GM18507 (cell line): ENCODE measurements at regions not wholly inside any gene's neighbourhood (a gene's known extent, or its start where the extent isn't known, plus 50 kb on each side); places are given as distances from the start of the nearest gene placed in this dataset.

ENCODE experiments used
- DNase-seq: peaks from one replicate; pipeline ENCODE4 v3.0.0; 2011; ENCODE audit warnings: low read depth; ENCODE audit not compliant: insufficient read length; ENCODE audit errors: extremely low spot score
- FAIRE-seq: peaks from 2 replicates; lab custom pipeline; 2011; peaks lifted over from hg19 to GRCh38; lab: Jason Lieb, UNC

- FAIRE-seq: no peak
- DNase-seq: no peak
Observed at GRCh38 chr5:159620853-159621540, 290.7 kb upstream of the IL12B start.

DNA sequence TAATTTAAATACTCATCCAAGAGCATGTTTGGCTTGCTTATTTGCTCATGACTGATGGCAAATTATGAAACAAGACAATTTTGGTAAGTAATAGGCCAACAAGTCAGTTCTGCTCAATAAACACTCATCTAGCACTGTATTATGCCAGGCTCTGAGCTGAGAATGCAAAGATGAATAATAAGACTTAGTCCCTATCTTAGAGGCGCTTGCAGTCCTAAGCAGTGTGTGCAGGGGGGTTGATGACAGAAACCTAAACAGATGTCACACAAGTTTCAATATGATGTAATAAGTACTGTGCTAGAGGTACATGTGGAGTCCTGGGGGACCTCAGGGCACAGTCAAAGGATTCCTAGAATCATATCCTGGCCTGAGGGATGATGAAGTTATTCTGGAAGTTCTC is 287.6 kb upstream of the ADRA1B start:
- DNase-seq (no peak), FAIRE-seq (no peak)

DNA sequence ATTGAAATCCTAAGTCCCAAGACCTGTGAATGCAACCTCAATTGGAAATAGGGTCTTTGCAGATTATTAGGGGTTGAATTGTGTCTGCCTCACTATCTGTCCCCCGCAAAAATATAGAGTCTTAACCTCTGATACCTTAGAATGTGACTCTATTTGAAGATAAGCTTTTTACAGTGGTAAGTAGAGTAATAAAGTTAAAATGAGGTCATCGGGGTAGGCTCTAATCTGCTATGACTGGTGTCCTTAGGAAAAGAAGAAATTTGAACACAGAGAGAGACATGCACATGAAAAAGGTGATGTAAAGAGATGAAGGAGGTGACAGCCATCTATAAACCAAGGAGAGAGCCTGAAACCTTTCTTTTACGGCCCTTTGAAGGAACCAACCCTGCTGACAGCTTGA is 287.1 kb upstream of the ADRA1B start:
- no peak for DNase-seq
- FAIRE-seq: no peak

DNA sequence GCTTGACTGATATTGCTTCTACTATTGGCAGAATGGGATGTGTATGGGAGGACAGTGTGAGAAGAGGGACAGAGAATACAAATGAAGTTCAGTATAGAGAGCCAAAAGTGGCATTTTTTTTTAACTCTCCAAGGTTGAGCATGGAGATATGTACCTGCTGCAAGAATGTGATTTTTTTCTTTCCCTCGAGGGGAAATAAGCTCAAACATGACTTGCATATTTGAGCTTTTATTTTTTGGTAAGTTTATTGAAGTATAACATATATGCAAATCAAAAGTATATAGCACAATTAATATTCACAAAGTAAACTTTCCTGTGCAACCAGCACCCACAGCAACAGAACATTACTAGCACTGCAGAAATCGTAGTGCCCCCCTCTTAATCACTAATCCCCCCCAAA is 285.7 kb upstream of the ADRA1B start:
- DNase-seq: no peak
- FAIRE-seq: no peak

DNA sequence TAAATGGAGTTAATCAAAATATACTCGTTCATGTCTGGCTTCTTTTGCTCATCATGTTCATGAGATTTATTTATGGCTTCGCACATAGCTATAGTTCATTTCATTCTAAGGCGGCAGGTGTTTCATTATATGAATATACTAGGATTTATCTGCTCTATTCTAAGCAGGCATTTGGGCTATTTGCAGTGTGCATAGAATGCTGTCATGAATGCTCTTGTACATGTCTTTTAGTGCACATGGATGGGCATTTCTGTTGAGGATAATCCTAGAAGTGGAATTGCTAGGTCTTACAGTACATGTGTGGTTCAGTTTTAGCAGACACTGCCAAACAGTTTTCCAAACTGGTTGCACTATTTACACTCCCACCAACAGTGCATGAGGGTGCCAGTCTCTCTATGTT is 285.3 kb upstream of the ADRA1B start:
- FAIRE-seq: no peak
- no peak for DNase-seq

- no peak for DNase-seq
- no peak for FAIRE-seq
Observed at GRCh38 chr5:159632866-159633265, 283.4 kb upstream of the ADRA1B start.

DNA sequence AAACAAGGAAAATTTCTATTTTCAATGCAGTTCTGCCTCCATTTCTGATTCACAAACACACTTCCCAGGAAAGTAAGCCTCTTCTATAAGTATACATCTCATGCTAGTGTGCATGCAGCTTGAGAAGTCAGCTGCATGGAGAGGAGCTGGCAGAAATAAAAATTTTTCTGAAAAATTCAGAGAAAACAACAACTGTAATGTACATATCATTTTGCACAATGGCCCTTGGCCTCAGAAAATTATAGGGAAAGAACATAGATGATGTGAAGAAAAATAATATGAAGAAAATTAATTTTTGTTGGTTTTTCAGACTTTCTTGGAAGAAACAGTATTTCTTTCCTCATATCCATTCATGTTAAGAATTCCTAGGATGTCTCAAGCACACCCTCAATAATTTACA is 277.8 kb upstream of the ADRA1B start:
- DNase-seq: no peak
- no peak for FAIRE-seq

DNA sequence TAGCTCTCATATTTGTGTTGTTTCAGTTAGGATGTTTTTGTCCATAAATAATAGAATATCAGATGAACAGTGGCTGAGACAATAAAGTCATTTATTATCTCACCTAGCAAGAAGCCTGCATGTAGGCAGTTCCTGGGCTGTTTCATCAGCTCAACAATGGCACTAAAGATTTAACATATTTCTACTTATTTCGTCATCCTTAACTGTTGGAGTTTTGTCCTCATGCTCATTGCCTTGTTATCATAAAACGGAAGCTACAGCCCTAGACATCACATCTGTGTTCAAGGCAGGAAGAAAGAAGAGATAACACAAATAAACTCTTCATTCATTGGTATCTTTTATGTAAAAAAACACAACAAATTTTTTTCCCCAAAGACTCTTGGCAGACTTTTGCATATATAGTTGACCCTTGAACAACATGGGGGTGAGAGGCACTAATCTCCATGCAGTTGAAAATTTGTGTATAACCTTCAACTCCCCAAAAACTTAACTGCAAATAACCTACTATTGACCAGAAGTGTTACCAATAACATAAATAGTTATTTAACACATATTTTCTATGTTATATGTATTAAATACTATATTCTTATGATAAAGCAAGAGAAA is 277.2 kb upstream of the ADRA1B start:
- no peak for DNase-seq
- FAIRE-seq: no peak

GRCh38 chr5:159639590-159639989 is 276.7 kb upstream of the ADRA1B start:
- FAIRE-seq: no peak
- DNase-seq: no peak

DNA sequence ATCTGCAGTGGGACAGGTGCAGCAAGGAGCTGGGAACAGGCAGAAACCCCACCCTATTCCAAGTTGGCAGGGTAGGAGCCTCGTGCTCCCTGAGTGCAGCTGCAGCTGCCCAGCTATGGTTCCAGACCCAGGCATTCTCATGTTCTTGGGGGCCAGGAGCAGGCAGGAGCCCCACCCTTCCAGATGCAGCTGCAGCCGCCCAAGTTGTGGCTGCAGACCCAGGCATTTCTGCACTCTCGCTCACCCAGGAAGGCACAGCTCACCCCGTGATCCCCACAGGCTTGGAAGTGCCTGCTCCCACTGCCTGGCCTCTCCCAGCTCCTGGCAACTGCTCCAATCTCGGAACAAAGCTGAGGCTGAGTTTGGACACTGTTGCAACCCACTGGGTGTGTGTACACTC is 275.8 kb upstream of the ADRA1B start:
- no peak for FAIRE-seq
- DNase-seq: no peak

GRCh38 chr5:159640921-159641320 is 275.4 kb upstream of the ADRA1B start:
- DNase-seq (no peak), FAIRE-seq (no peak)

GRCh38 chr5:159641371-159642039 is 274.8 kb upstream of the ADRA1B start:
- no peak for FAIRE-seq

DNA sequence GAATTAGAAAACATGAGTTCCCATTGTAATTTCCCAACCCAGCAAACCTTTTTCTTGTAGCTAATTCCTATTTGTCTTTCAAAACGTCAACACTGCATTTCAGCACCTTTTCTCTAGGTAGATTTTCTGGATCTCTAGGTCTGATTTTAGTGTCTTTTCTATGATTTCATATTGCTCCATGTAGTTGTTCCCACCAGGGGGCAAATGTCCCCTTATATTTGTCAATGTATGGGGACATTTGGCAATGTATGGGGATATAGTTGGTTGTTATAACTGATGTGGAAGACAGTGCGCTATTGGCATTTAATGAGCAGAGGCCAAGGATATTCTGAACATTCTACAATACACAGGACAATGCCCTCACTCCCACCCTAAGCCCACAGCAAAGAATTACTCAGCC is 273.9 kb upstream of the ADRA1B start:
- DNase-seq (no peak), FAIRE-seq (no peak)

More at GRCh38 chr5:159641371-159642039, 274.8 kb upstream of the ADRA1B start:
- DNase-seq: no peak

GRCh38 chr5:159644053-159644452 is 272.2 kb upstream of the ADRA1B start:
- DNase-seq: no peak
- no peak for FAIRE-seq

GRCh38 chr5:159645179-159645846 is 271.0 kb upstream of the ADRA1B start:
- no peak for FAIRE-seq

DNA sequence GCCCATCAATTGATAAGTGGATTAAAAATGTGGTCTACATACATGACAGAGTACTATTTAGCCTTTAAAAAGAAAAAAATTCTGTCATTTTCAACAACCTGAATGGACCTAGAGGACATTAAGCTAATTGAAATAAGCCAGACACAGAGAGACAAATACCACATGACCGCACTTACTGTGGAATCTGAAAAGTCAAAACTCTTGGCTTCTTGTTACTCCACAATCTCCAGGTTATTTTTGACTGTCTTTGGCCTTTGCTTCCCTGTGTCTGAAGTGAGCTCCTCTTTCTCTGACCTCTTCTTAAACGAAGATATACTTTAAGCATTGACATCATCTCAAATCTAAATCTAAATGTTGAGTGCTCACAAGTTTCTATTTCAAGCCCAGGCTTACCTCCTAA is 265.5 kb upstream of the ADRA1B start:
- no peak for FAIRE-seq

More at GRCh38 chr5:159645179-159645846, 271.0 kb upstream of the ADRA1B start:
- DNase-seq: no peak

DNA sequence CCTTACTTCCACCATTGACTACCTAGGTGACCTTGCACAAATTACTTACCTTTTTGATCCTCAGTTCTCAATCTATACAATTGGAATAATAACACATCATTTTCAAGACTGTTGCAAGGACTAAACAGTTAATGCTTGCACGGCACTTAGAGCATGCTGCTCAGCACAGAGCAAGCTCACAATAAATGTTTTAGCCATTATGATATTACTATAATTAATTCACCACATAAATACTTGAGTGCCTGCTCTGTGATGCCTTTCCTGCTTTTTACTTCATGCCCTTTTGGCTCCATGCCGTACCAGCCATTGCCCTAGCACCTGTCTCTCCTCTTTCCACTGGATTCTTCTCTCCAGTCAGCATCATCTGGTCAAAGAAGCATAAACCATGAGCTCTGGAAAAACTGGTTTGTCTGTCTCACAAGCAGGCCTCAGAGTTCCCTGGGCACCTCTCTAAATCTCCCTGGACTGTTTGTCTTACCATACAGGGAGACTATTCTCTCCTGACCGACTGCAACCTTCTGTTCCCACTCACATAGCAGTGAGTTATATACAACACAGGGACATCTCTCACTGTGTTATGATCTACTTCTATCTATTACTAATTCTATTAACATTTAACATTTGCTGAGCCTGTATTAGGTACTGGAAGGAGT is 260.4 kb upstream of the ADRA1B start:
- DNase-seq (no peak), FAIRE-seq (no peak)

More for the DNA sequence above, 265.5 kb upstream of the ADRA1B start:
- DNase-seq: no peak

DNA sequence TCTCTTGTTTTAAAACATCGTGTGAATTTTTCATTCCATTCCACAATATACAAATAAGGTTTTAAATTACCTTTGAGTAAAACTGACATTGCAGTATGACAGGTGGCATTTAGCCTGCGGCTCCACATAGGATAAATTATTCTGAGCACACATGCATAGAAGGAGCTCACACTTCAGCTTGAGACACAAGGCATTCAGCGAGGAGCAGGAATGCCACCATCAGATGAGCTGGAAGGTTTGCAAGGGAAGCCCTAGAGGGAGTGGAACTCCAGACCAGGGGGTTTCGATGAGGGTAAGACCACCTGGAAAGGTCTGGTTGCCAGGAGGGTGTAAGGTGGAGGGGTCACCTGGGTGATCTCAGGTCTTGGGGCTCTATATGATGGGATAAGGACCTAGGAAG is 259.0 kb upstream of the ADRA1B start:
- DNase-seq (no peak), FAIRE-seq (no peak)

GRCh38 chr5:159657771-159658170 is 258.5 kb upstream of the ADRA1B start:
- no peak for DNase-seq

More at GRCh38 chr5:159657771-159658170, 258.5 kb upstream of the ADRA1B start:
- FAIRE-seq: no peak
